HG02938 (cell line): ENCODE measurements at regions not wholly inside any gene's neighbourhood (a gene's known extent, or its start where the extent isn't known, plus 50 kb on each side); places are given as distances from the start of the nearest gene placed in this dataset.
"Not testable (repeated sequence)": the region's sequence is repeated elsewhere in the genome, so short reads cannot be mapped to it uniquely, and the experiment has no call there.

ENCODE experiments used
- ATAC-seq: cut with Tn5 transposase; IDR thresholded peaks from one replicate; pipeline ENCODE4 v1.9.1; 2021; ENCODE audit warnings: mild to moderate bottlenecking, moderate library complexity; ENCODE audit not compliant: unreplicated experiment

DNA sequence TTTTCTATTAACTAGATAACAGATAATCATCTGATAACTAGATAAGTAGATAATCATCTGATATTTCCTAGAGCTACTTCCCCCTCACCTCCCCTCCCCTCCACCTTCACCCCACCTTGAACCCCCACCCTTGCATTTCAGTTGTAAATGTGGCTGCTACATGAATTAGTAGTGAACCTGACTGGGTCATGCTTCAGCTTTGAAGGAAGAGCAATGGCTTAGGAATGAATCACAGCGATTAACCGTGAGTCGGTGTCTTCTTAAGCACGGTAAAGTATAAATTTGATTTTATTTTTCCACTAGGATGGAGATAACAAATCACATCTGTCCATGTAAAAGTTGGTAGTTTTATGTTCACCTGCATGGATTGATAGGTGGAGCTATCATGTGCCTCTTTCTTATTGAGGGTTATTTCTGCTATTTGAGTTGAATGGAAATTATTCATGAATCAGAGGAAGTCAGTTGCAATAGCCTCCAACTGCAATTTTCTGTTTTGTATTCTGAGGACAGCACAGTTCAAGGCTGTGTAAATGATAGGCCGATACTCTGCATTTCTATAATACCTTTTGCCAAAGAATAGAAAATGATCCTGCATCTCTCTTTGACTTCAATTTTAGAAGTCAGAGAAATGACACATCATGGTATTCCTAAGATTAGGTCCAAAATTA is 235.0 kb downstream of the PTGER3 start:
- no peak for ATAC-seq

DNA sequence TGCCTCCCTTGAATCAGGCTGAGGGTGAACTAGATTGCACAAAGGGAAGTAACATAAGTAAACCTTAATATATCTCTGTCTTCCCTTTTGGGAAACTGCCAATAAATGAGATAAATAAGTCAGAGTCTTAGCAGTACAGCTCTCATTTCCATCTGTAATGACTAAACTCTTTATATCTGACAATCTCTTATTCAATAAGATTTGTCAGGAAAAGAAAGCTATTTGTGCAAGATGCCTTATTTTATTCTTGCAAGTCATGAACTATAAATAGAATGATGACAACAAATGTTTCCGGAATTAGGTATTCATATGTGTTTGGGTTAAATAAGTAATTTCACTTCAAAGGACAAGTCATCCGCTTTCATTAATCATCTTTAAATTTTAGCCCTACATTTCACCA is 229.2 kb downstream of the PTGER3 start:
- ATAC-seq, result no peak

DNA sequence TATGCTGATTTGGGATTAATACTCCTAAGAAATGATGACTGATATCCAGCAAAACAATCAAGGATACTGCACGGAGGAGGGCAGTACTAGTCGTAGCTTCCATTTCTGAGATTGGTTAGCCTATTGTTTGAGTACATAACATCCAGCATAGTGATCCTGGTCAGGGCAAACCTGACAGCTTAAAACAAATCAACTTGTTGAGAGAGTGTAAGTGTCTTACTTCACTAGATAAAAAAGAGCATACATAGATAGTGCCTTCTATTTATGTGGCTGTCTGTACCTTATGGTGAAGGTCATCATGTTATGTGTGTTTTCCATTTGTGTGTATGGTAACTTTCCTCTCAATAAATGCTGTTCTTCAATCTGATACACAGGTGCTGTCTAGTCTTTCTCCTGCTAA is 228.4 kb downstream of the PTGER3 start:
- no peak for ATAC-seq

DNA sequence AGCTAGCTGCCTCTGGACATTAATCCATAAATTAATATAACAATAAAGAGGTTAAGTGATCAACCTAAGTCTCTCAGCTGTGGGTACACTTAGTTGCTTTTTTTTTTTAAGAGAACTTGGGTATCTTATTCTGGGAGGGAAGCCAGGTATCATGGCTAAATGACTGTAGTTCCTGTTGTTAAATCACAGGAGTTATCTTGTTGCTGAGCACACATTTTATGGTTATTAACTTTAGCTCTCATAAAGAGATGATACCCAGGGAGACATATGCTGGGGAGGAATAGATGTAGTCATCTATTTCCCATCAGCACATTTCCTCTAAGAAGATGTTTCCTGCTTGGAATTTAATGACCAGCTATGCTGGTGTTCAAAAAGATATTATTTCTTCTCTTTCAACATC is 227.8 kb downstream of the PTGER3 start:
- no peak for ATAC-seq

DNA sequence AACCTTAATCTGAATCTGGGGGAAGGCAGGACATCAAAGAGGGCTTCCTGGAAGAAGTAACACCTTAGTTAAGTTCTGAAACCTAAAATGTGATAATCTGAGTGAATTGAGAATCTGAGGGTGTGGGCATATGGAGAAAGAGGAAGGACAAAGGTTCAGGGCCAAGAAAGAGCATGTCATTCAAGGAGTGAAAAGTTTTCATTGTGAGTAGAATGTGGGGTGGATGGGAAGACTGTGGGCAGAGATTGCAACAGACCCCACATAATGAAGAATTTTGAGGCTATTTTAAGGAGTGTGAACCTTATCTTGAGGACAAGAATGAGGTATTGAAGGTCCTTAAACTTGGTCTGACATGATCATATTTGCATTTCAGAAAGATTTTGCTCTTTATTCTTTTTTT is 227.2 kb downstream of the PTGER3 start:
- ATAC-seq, result no peak

DNA sequence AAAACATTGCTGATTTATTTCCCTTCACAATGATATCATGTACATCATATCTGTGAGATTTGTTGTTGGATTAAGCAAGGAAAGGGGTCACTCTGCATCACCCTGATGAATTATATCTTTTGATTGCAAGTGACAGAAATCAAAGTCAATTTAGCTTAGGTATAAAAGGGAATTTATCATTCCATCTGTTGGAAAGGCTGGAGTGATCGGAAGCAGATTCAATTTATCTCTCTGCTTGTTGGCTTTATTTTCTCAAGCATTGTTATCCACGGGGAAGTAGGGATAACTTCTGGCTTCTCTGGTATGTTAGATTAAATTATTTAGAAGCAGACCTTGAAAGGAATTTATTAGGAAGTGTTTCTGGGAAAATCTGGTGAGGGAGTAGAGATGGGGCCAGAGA is 226.6 kb downstream of the PTGER3 start:
- ATAC-seq, result no peak

DNA sequence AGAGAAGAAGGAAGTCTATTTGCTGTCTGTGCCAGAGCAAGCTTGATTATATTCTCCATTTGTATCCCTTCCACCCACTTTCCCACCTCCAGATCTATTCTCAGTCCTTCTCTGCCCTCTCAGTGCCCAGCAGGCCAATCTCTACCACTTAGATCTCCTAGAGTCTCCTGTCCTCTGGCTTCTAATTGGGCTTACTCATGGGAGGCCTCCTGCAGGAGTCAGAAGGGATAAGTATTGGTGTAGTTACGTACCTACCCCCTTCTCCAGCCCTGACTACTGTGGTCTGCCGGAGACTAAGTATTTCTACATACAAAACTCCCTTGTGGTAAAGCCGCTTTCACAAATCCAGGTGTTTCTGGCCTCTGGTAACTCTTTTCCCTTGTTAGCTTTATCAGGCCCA is 221.2 kb downstream of the PTGER3 start:
- ATAC-seq, result no peak

DNA sequence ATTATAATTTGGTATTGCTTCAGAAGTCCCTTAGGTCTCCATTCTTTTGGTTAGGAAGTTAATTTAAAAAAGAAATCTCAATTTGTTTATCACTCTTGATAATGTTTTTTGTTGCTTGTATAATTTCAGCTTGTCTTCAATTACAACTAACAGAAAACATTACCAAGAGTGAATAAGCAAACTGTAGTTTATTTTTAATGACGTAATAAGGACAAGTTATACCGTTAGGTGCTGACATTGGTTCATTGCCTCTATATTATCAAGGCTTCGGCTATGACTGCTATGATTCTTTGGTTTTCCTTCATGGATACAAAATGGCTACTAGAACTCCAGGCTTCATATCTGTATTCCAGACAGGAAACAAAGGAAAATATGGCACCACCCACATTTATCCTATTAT is 220.6 kb downstream of the PTGER3 start:
- ATAC-seq, result no peak

DNA sequence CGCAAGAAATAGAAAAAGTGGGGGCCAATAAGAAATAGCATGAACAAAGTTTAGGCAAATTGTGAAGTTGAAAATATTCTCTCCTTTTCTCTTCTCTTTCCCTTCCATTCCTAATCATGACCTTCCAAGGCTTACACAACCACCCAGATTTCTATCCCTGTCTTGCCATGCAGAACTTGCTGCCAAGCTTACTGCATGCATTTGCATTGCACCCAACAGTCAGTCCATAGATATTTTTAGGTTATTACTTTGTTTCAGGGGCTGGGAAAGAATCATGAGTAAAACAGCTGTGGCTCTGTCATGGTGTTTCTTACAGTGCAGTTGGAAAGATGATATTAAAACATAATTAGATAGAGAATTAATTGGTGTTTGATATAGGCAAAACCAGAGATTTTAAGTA is 219.4 kb downstream of the PTGER3 start:
- ATAC-seq, result no peak

DNA sequence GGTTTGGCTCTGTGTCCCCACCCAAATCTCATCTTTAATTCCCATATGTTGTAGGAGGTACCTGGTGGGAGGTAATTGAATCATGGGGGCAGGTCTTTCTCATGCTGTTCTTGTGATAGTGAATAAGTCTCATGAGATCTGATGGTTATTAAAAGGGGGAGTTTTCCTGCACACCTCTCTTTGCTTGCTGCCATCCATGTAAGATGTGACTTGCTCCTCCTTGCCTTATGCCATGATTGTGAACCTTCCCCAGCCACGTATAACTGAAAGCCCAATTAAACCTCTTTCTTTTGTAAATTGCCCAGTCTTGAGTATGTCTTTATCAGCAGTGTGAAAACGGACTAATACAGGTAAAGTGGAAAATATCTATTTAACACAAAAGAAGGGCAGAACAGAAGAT is 213.3 kb downstream of the PTGER3 start:
- ATAC-seq, result not testable (repeated sequence)

DNA sequence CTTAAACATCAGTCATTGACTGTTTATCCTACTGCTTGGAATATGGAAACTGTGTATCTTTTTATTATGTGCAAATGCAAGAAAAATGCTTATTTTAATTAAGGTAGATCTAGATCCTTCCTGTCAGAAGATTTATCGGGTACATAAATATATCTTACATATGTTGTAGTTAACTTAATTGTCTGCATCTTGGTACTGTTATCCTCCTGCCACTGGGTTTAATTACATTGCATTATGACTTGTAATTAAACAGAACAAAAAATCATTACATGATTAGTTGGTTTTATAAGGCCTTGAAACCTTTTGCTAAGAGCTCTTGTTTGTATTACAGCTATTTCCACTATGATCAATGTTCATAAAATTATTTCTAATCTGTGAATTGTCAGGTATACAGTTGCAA is 211.2 kb downstream of the PTGER3 start:
- ATAC-seq, result no peak

DNA sequence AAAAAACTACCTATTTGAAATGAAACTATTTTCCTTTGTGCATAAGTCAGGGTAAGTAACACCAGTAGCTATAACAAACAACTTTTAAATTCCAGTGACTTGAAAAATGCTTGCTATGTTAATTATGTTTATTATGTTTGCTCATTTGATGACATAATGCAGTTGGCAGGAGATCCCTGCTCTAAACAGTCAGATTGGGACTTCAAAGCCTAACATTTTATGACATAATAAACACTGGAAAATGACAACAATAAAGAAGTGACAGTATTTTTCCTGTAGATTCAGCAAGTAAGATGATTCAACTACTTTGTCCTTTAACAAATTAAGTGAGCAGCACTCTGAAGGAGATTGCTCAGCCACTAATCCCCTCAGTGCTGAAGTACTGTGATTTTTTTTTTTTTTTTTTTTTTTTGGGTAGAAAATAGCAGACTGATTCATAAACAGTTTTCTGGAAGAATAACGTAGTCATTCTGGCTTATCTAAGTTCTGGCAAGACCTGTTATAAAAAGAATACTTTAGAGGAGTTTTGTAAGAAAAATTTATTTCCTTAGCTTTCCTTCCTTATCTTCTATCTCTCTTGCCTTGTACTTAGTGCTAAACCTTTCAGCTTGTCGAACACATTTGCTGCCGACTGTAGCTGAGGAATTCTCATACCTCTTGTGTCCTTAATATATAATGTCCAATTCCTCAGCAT is 207.2 kb downstream of the PTGER3 start:
- no peak for ATAC-seq

DNA sequence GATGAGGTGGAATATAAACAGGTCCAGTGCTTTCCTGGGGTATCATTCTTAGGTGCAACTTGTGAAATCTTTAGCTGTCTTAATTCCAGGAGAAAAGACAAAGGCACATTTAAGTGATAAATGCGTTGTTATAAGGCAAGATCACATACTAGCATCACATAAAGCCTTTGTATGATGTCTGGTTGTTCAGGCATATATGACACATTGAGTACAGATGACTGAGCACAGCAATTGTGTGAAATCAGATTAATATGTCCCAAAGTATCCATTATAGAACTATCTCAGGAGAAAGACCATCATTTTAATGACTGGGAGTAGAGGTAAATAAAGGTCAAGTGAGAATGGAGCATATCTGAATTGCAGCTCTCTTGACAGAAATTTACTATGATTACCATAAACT is 205.1 kb downstream of the PTGER3 start:
- ATAC-seq, result no peak

DNA sequence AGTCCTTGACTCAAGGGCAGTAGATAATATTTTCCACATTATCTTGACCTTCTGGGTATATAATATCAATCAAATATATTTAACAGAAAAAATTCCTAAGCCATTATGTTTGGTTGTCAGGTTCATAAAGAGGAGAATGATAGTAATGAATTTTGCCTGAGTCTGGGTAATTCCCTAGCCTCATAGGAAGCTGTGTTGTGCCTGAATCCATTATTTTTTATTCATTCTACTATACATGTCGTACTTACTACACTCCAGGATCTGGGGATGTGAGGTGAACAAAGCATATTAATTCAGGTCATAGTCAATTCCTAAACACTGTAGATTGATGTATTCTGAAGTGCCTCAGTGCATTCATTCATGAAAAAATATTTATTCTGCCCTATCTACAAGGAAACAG is 204.2 kb downstream of the PTGER3 start:
- no peak for ATAC-seq

DNA sequence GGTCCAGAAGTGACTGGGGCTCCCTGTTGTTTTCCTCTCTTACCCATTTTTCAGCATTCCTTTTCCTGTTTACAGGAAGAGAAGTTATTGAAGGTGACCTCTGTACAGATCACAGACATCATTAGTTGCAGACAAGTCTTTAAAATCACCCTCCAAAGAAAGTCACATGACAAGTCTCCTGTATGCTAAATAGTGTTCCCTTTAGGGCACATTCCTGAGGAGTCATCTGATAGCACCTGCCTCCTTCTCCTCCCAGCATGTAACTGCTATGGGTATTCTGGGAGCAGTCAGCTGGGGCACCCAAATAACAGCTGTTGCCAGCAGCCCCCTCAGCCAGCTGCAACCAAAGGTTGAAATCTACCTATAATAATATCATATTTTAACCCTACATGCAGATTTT is 200.6 kb downstream of the PTGER3 start:
- no peak for ATAC-seq

DNA sequence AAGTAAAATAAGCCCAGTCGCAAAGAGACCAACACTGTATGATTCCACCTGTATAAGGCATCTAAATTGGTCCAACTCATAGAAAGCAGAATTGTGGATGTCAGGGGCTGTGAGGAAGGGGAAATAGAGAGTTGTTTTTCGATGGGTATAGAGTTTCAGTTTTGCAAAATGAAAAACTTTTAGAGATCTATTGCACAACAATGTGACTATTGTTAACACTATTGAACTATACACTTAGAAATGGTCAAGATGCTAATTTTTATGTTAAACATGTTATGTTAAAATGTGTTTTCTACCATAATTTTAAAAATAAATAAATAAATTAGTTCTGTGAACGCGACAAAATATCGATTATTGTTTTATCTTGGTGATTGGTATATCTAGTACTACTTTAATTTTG is 192.4 kb downstream of the PTGER3 start:
- no peak for ATAC-seq

DNA sequence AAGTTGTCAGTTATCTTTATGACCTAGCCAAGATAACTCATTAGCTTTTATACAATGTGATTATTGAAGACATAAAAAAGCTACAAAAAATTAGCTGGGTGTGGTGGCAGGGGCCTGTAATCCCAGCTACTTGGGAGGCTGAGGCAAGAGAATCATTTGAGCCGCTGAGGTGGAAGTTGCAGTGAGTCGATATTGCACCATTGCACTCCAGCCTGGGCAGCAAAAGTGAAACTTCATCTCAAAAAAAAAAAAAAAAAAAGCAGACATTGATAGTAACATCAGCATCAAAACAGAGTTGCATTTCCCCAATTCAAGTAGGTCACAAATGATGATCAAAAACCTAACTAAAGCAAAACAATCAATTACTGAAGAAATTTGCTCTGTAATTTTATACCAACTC is 191.4 kb downstream of the PTGER3 start:
- ATAC-seq, result no peak

DNA sequence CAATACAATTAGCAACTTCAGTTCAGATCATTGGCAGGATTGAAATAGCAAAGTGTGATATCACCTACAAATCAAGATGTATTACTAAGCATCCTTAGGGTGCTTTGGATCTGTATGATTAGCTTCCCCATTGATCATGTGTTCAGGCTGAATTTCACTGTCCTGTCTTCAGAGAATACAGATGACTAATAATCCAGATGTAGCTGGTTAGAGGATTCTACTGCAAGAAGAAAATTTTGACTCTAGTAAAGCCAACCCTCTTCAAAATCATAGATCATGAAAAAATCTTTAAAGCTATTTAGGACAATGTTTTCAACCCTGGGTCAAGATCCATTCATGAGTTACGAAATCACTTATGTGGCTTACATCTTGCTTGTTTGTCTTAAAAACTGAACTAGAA is 184.4 kb downstream of the PTGER3 start:
- ATAC-seq, result no peak

DNA sequence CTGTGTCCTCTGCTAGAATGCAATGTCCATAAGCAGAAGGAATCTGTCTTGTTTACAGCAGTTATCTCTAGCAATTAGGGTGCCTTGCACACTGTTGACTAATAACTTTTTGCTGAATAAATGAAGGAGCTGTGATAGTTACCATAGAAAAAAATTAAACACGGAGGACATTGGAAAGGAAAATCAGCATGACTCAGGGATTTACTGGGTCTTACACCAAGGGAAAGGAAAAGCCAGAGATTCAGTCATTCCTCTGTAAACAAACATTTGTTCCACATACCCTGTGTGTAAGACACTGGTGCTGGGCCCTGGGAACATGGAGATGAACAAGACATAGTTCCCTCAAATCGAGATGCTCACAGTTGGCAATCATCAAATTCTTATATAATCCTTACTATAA is 183.3 kb downstream of the PTGER3 start:
- no peak for ATAC-seq

DNA sequence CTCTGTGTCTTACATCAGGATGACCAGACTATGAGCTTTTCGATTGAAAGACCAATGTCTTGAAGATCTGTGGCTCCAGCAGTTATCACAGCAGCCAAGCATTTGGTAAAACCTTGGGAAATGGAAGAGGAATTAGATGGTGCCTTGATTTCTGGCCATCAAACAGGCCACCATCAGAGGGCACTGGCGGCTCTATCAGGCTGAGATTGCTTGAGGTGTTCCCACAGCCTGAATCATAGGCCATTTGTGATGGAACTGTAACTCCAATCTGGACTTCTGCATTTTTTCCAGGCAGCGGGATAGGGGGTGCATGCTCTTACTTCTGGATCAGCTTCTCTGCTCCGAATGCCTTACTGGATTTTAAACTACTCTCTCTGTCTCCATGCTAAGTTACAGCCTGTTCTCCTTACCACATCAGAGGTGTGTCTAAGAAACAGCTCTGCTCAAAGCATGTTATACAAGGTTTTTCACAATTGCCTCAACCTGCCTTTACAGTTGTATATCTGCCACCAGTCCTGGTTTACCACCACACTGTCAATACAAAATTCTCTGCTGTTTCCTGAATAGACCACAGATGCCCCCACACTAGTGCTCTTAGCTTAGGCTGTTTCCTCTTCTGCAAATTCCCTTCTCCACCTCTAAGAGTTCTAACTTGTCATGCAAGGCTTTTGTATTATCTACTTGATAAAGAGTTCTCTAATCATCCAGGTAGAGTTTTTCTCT is 180.9 kb downstream of the PTGER3 start:
- ATAC-seq, result no peak

DNA sequence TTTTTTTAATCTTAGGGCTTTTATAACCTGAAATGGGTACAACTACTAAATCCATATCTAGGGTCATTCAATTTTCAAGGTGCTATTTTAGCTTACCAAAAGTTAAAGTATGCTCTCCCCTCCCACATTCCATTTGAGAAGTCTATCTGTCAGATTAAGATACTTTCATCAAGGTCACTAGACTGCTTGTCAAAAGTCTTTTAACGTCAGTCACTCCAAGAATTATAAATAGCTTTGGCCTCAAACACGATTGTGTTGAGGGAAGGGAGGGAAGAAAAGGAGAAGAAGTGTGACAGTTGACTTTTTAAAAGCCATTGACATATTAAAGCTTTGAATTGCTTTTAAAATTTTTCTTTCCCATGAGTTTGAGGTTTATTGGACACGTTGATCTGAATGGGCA is 175.8 kb downstream of the PTGER3 start:
- no peak for ATAC-seq

DNA sequence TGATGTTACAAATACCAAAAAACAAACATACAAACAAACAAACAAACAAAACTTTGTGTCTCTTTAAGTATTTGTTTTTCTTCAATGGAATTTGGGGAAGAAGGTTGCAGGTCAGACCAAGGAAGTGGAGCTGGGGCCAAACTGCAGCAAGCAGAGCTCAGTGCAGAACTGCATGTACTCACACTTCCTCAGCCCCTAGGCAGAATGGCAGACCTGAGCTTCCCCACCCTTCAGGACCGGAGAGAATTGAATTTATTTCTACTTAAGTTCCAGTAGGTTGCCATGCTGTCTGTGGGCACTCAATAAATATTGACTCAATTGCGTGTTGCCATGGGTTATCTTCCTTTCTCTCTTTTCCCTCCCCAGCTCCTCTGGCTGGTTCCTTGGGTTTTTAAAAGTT is 173.6 kb downstream of the PTGER3 start:
- no peak for ATAC-seq
